Stimulated activated CD8-positive, alpha-beta memory T cell treated with anti-CD3 and anti-CD28 coated beads, Interleukin-15, amount 100 ng/mL, for 1 hour (primary cell): ENCODE measurements at regions not wholly inside any gene's neighbourhood (a gene's known extent, or its start where the extent isn't known, plus 50 kb on each side); places are given as distances from the start of the nearest gene placed in this dataset.
"Not testable (repeated sequence)": the region's sequence is repeated elsewhere in the genome, so short reads cannot be mapped to it uniquely, and the experiment has no call there.

ENCODE experiments used
- DNase-seq: peaks from one replicate; pipeline ENCODE4 v3.0.0-alpha.2; 2020; ENCODE audit warnings: low read depth

GRCh38 chr13:30065181-30065580 lies 214.8 kb upstream of the UBL3 start:
- no peak for DNase-seq

GRCh38 chr13:30063892-30064291 lies 213.5 kb upstream of the UBL3 start:
- no peak for DNase-seq

GRCh38 chr13:30061217-30061616 lies 210.8 kb upstream of the UBL3 start:
- no peak for DNase-seq

- no peak for DNase-seq
Measured at GRCh38 chr13:30058429-30058828, 208.0 kb upstream of the UBL3 start.

GRCh38 chr13:30054546-30054945 lies 204.1 kb upstream of the UBL3 start:
- DNase-seq, result not testable (repeated sequence)

GRCh38 chr13:30053939-30054338 lies 203.5 kb upstream of the UBL3 start:
- DNase-seq, result no peak

- no peak for DNase-seq
Measured at GRCh38 chr13:30052120-30052519, 201.7 kb upstream of the UBL3 start.

- DNase-seq, result no peak
Measured at GRCh38 chr13:30051531-30052060, 201.2 kb upstream of the UBL3 start.

GRCh38 chr13:30049692-30050091 lies 199.3 kb upstream of the UBL3 start:
- DNase-seq, result no peak

GRCh38 chr13:30047154-30047874 lies 196.9 kb upstream of the UBL3 start:
- DNase-seq, result no peak

GRCh38 chr13:30045916-30046704 lies 195.7 kb upstream of the UBL3 start:
- no peak for DNase-seq

- no peak for DNase-seq
Measured at GRCh38 chr13:30044932-30045331, 194.5 kb upstream of the UBL3 start.

GRCh38 chr13:30043631-30043925 lies 193.2 kb upstream of the UBL3 start:
- DNase-seq, result no peak

- DNase-seq, result no peak
Measured at GRCh38 chr13:30042891-30043630, 192.6 kb upstream of the UBL3 start.

- no peak for DNase-seq
Measured at GRCh38 chr13:30042272-30042671, 191.9 kb upstream of the UBL3 start.

- no peak for DNase-seq
Measured at GRCh38 chr13:30039511-30039911, 189.1 kb upstream of the UBL3 start.

- no peak for DNase-seq
Measured at GRCh38 chr13:30038884-30039283, 188.5 kb upstream of the UBL3 start.

- no peak for DNase-seq
Measured at GRCh38 chr13:30037766-30038165, 187.3 kb upstream of the UBL3 start.

- no peak for DNase-seq
Measured at GRCh38 chr13:30037306-30037705, 186.9 kb upstream of the UBL3 start.

GRCh38 chr13:30034458-30034795 lies 184.0 kb upstream of the UBL3 start:
- DNase-seq, result no peak

- no peak for DNase-seq
Measured at GRCh38 chr13:30033681-30034457, 183.5 kb upstream of the UBL3 start.

- no peak for DNase-seq
Measured at GRCh38 chr13:30032263-30032662, 181.8 kb upstream of the UBL3 start.
